AG10803 (cell line): ENCODE measurements at regions not wholly inside any gene's neighbourhood (a gene's known extent, or its start where the extent isn't known, plus 50 kb on each side); places are given as distances from the start of the nearest gene placed in this dataset.

Experiments
- DNase-seq: peaks from one replicate; pipeline ENCODE4 v3.0.0; 2010; ENCODE audit warnings: low read depth
- H3K4me3 ChIP-seq: 2 replicates; pipeline ENCODE4 v1.5.1; 2011; ENCODE audit warnings: mild to moderate bottlenecking, low read length, control low read depth
- CTCF ChIP-seq: conservative IDR thresholded peaks from 2 replicates; pipeline ENCODE4 v1.5.1; 2011; ENCODE audit warnings: mild to moderate bottlenecking, low read length, control low read depth, inconsistent platforms

DNA sequence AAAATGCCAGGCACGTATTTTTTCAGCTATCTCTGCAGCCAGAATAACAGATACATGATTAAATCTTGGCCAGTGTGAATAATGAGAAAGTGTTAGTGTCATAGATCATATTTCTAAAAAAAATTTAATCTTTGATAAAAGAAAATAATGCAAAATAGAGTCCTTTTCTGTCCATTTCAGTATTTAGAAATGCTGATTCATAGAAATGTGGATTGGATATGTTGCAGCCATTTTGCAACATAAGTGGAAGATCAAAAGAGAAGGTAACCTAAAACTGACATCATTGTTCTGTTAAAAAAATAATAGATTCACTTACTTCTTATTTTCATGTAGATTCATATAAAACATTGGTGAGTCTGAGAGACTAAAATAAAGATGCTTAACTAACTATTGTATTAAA, 1010.3 kb downstream of the LRFN5 start:
- DNase-seq, result no peak
- no peak overlapping the region for H3K4me3 ChIP-seq
- TF ChIP-seq CTCF, result no peak

DNA sequence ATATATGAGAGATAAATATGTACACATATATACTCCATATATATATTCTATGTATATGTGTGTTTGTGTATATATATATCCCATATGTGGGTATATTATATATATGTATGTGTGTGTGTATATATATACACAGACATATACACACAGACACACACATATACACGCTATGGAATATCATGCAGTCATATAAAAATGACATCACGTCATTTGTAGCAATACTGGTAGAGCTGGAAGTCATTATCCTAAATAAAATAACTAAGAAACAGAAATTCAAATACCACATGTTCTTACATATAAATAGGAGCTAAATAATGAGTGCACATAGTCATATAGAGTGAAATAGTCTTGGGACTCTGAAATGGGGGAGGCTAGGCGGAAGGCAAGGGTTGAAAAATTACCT, 1000.2 kb downstream of the LRFN5 start:
- TF ChIP-seq CTCF, result no peak
- no peak for DNase-seq
- H3K4me3 ChIP-seq, result no peak overlapping the region

DNA sequence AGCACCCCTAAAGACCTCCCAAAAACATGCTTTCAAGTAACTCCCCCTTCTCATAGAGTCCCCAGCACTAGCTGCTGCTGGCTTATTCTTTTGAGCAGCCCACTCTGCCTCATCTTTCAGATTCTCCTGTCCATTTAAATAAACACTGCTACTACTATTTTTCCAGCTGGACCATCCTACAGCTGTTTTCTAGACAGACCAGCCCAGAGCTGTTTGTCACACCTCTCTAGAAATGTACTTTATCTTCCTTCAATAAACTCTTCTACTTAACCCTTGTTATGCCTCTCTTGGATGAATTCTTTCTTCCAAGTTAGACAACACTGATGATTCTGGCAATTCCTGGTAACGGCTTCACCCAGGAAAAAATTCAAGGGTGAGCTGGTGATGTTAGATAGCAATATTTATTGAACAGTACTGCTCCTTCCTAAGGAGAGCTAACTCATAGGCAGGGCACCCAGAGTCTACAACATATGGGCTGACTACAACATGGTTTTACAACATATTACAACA, 995.7 kb downstream of the LRFN5 start:
- TF ChIP-seq CTCF, result no peak
- no peak for DNase-seq
- H3K4me3 ChIP-seq, result no peak overlapping the region

GRCh38 chr14:42572032-42572431, 965.4 kb downstream of the LRFN5 start:
- no peak overlapping the region for H3K4me3 ChIP-seq
- no peak for DNase-seq
- no peak for TF ChIP-seq CTCF

GRCh38 chr14:42569227-42569626, 962.6 kb downstream of the LRFN5 start:
- no peak for TF ChIP-seq CTCF
- no peak for DNase-seq
- no peak overlapping the region for H3K4me3 ChIP-seq

DNA sequence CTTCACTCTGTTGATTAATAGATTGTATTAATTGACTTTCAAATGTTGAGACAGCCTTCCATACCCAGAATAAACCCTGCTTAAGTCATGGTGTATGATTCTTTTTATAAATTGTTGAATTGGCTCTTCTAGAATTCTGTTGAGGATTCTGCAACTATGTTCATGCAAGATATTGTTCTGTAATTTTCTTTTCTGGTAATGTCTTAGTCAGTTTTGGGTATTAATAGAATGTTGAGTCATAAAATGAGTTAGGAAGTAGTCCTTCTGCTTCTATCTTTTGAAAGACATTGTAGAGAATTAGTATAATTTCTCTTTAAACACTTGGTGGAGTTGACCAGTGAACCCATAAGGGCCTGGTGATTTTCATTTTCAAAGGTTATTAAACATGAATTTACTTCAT, 958.9 kb downstream of the LRFN5 start:
- no peak overlapping the region for H3K4me3 ChIP-seq
- DNase-seq, result no peak
- TF ChIP-seq CTCF, result no peak

GRCh38 chr14:42563313-42563712, 956.6 kb downstream of the LRFN5 start:
- TF ChIP-seq CTCF, result no peak
- no peak overlapping the region for H3K4me3 ChIP-seq
- no peak for DNase-seq
